Stimulated activated CD4-positive, alpha-beta T cell treated with anti-CD3 and anti-CD28 coated beads, Interleukin-4, amount 100 ng/mL, for 4 hours (primary cell): ENCODE measurements at regions not wholly inside any gene's neighbourhood (a gene's known extent, or its start where the extent isn't known, plus 50 kb on each side); places are given as distances from the start of the nearest gene placed in this dataset.
"Not testable (repeated sequence)": the region's sequence is repeated elsewhere in the genome, so short reads cannot be mapped to it uniquely, and the experiment has no call there.

ENCODE experiments used
- DNase-seq, 2 experiments: peaks; one replicate each; pipeline ENCODE4 v3.0.0-alpha.2; 2020

GRCh38 chr5:5782402-5782801 lies 359.9 kb downstream of the ICE1 start:
- no peak for DNase-seq

GRCh38 chr5:5781335-5781734 lies 358.9 kb downstream of the ICE1 start:
- DNase-seq = no peak

GRCh38 chr5:5780253-5780652 lies 357.8 kb downstream of the ICE1 start:
- DNase-seq = no peak

GRCh38 chr5:5777013-5777412 lies 354.5 kb downstream of the ICE1 start:
- DNase-seq = no peak

- DNase-seq = no peak
Observed at GRCh38 chr5:5772202-5772601, 349.7 kb downstream of the ICE1 start.

- no peak for DNase-seq
Observed at GRCh38 chr5:5770825-5771224, 348.3 kb downstream of the ICE1 start.

GRCh38 chr5:5767286-5767928 lies 344.9 kb downstream of the ICE1 start:
- no peak for DNase-seq

- no peak for DNase-seq
Observed at GRCh38 chr5:5765066-5765850, 342.8 kb downstream of the ICE1 start.

- DNase-seq = no peak
Observed at GRCh38 chr5:5764246-5764645, 341.8 kb downstream of the ICE1 start.

- no peak for DNase-seq
Observed at GRCh38 chr5:5756762-5757161, 334.3 kb downstream of the ICE1 start.

- no peak for DNase-seq
Observed at GRCh38 chr5:5755888-5756287, 333.4 kb downstream of the ICE1 start.

GRCh38 chr5:5752844-5753243 lies 330.4 kb downstream of the ICE1 start:
- no peak for DNase-seq

- DNase-seq = no peak
Observed at GRCh38 chr5:5751987-5752386, 329.5 kb downstream of the ICE1 start.

GRCh38 chr5:5751498-5751897 lies 329.0 kb downstream of the ICE1 start:
- DNase-seq = no peak

- no peak for DNase-seq
Observed at GRCh38 chr5:5741418-5741817, 318.9 kb downstream of the ICE1 start.

GRCh38 chr5:5739490-5739945 lies 317.0 kb downstream of the ICE1 start:
- DNase-seq = no peak

GRCh38 chr5:5738797-5739489 lies 316.5 kb downstream of the ICE1 start:
- DNase-seq = no peak

- no peak for DNase-seq
Observed at GRCh38 chr5:5736007-5736406, 313.5 kb downstream of the ICE1 start.

- DNase-seq = not testable (repeated sequence)
Observed at GRCh38 chr5:5733058-5733457, 310.6 kb downstream of the ICE1 start.

- no peak for DNase-seq
Observed at GRCh38 chr5:5726401-5726800, 303.9 kb downstream of the ICE1 start.

- DNase-seq = no peak
Observed at GRCh38 chr5:5721881-5722280, 299.4 kb downstream of the ICE1 start.

- DNase-seq = no peak
Observed at GRCh38 chr5:5719292-5719691, 296.8 kb downstream of the ICE1 start.

GRCh38 chr5:5716665-5717064 lies 294.2 kb downstream of the ICE1 start:
- no peak for DNase-seq

- DNase-seq = no peak
Observed at GRCh38 chr5:5711592-5711991, 289.1 kb downstream of the ICE1 start.
